ENCODE measurements at regions not wholly inside any gene's neighbourhood (a gene's known extent, or its start where the extent isn't known, plus 50 kb on each side); places are given as distances from the start of the nearest gene placed in this dataset.

DNA sequence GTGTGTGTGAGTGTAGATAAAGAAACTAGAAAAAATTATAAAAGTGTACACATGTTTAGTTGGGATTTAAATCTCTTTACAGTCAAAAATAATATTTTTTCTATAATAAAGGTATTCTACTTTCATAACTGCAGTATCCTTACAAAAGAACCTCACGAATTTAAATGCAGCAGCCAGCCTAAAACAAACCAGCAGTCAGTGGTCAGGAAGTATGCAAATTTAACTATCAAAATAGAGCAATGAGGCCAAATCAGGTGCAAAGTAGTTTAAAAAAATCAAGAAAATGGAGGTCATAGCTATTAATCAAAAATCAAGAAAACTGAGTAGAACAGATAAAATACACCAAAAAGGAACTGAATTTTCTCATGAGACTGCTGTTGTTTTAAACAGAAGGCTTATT lies 407.1 kb downstream of the CDH19 start:
- TF ChIP-seq EZH2 (IDR thresholded peaks at IDR 0.05) (no peak), POLR2AphosphoS5 (IDR thresholded peaks at IDR 0.05; ENCODE audit: borderline replicate concordance, low read depth, low read length) (no peak), FOXP2 (optimal IDR thresholded peaks at IDR 0.05; ENCODE audit: control extremely low read depth, extremely low read length, insufficient read depth) (no peak)
- H3K4me3 ChIP-seq: no peak overlapping the region
- H3K9me3 ChIP-seq (ENCODE audit: low read depth, low read length): no peaks in the 10 kb centered on the region
- DNase-seq (ENCODE audit: low read depth, low spot score): no peak
- no peak overlapping the region for H3K9ac ChIP-seq (ENCODE audit: insufficient read length)
- H3K36me3 ChIP-seq (ENCODE audit: insufficient read depth, low read length): no peaks in the 10 kb centered on the region
- no peak overlapping the region for H3K27ac ChIP-seq

DNA sequence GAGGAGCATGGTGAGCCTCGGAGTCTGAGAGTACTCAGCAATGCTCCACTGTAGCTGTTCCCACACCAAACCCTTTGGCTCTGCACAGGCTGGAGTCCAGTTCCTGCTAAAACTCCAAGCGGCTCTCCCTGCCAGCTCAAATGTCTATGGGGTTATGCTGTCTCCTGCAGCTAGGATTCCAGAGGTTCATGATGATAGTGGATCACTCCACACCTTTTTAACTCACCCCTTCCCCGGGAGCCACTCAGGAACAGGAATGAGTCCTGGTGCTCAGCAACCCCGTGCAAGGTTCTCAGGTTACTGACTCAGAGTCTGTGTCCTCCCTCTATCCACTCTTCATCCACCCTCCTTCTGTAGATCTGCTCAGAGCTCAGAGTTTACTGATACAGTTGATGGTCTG lies 410.0 kb downstream of the CDH19 start:
- no peaks in the 10 kb centered on the region for H3K9me3 ChIP-seq (ENCODE audit: low read depth, low read length)
- H3K27ac ChIP-seq: no peak overlapping the region
- TF ChIP-seq FOXP2 (optimal IDR thresholded peaks at IDR 0.05; ENCODE audit: control extremely low read depth, extremely low read length, insufficient read depth): no peak
- no peak for TF ChIP-seq POLR2AphosphoS5 (IDR thresholded peaks at IDR 0.05; ENCODE audit: borderline replicate concordance, low read depth, low read length)
- TF ChIP-seq EZH2 (IDR thresholded peaks at IDR 0.05): no peak
- no peak overlapping the region for H3K4me3 ChIP-seq
- no peak overlapping the region for H3K9ac ChIP-seq (ENCODE audit: insufficient read length)
- DNase-seq (ENCODE audit: low read depth, low spot score): no peak
- H3K36me3 ChIP-seq (ENCODE audit: insufficient read depth, low read length): no peaks in the 10 kb centered on the region

DNA sequence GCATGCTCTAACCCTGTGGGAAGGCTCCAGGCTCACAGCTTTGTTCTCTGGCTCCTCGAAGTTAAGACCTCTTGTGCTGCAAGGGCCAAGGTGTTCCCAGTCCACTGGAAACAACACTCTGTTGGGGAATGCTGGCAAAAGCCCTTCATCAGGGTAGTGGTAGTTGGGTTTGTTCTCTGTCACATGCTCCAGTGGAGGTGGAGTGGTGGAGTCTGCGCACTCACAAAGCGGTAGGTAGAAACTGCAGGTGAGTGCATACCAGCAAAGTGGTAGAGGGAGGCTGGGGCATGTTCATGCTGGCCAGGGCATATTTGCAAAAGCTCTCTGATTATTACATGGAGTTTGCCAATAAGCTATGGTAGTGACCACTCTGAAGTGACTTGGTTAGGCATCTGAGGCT lies 410.5 kb downstream of the CDH19 start:
- no peak for DNase-seq (ENCODE audit: low read depth, low spot score)
- H3K36me3 ChIP-seq (ENCODE audit: insufficient read depth, low read length): no peaks in the 10 kb centered on the region
- no peak overlapping the region for H3K4me3 ChIP-seq
- H3K27ac ChIP-seq: no peak overlapping the region
- TF ChIP-seq POLR2AphosphoS5 (IDR thresholded peaks at IDR 0.05; ENCODE audit: borderline replicate concordance, low read depth, low read length) (no peak), FOXP2 (optimal IDR thresholded peaks at IDR 0.05; ENCODE audit: control extremely low read depth, extremely low read length, insufficient read depth) (no peak), EZH2 (IDR thresholded peaks at IDR 0.05) (no peak)
- no peak overlapping the region for H3K9ac ChIP-seq (ENCODE audit: insufficient read length)
- no peaks in the 10 kb centered on the region for H3K9me3 ChIP-seq (ENCODE audit: low read depth, low read length)

DNA sequence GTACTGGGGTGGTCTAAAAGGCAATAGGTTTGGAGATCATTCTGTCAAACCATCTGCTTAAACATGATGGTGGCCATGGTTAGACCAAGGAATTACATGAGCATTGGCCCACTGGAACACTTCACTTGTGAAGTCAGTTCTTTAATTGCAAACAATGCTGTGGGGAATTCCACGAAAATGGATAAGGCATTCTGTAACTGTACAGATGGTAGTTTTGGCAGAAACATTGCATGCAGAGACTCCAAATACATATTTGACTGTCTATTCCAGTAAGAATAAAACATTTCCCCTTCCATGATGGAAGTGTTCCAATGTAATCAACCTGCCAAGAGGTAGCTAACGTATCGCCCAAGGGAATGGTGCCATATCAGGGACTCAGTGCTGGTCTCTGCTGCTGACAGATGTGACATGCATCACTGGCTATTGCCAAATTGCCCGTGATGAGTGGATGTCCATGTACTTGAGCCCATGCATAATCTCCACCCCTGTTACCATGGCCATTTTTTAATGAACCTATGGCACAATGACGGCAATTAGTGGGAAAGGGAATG lies 417.9 kb downstream of the CDH7 start:
- no peaks in the 10 kb centered on the region for H3K9me3 ChIP-seq (ENCODE audit: low read depth, low read length)
- H3K9ac ChIP-seq (ENCODE audit: insufficient read length): no peak overlapping the region
- TF ChIP-seq EZH2 (IDR thresholded peaks at IDR 0.05) (no peak), POLR2AphosphoS5 (IDR thresholded peaks at IDR 0.05; ENCODE audit: borderline replicate concordance, low read depth, low read length) (no peak), FOXP2 (optimal IDR thresholded peaks at IDR 0.05; ENCODE audit: control extremely low read depth, extremely low read length, insufficient read depth) (no peak)
- no peak for DNase-seq (ENCODE audit: low read depth, low spot score)
- no peak overlapping the region for H3K27ac ChIP-seq
- H3K36me3 ChIP-seq (ENCODE audit: insufficient read depth, low read length): no peaks in the 10 kb centered on the region
- H3K4me3 ChIP-seq: no peak overlapping the region

DNA sequence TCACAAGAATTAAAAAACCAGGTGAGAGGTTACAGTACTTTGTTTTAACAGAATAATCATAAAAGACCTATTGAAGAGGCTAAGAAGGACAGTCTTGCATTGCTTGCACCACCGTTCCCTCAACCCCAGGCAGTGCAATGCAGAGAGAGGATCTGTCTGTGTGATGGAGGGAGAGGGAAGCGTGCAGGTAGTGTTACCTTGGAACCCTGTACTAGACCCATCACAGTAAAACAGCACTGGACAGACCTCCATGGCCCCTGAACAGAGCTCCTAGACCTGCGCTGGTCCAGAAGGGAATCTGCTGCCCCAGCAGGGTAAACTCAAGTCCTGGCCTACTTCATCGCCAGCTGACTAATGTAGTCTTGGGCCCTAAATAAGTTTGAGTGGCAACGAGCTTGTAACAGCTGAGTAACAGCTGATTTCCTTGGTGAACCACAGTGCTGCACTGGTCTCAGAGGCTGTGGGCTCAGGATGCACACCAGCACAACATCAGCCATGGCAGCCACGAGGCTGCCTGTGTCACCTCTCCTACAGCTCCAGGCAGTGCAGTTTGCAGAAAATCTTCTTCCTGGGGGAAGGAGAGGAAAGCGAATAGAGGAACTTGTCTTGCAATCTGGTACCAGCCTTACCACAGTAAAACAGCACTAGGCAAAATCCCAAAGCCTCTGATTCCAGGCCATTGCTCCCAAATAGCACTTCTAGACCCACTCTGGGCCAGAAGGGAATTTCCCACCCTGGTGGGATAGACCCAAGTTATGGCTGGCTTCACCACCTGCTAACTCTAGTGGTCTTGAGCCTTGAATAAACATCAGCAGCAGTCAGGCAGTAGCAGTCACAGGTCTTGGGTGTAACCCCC lies 417.2 kb downstream of the CDH7 start:
- Histone ChIP-seq H3K9me3 (ENCODE audit: low read depth, low read length) (no peaks in the 10 kb centered on the region), H3K36me3 (ENCODE audit: insufficient read depth, low read length) (no peaks in the 10 kb centered on the region), H3K27ac (no peak overlapping the region), H3K4me3 (no peak overlapping the region), H3K9ac (ENCODE audit: insufficient read length) (no peak overlapping the region)
- no peak for TF ChIP-seq POLR2AphosphoS5 (IDR thresholded peaks at IDR 0.05; ENCODE audit: borderline replicate concordance, low read depth, low read length)
- TF ChIP-seq FOXP2 (optimal IDR thresholded peaks at IDR 0.05; ENCODE audit: control extremely low read depth, extremely low read length, insufficient read depth): no peak
- TF ChIP-seq EZH2 (IDR thresholded peaks at IDR 0.05): no peak
- DNase-seq (ENCODE audit: low read depth, low spot score): no peak

DNA sequence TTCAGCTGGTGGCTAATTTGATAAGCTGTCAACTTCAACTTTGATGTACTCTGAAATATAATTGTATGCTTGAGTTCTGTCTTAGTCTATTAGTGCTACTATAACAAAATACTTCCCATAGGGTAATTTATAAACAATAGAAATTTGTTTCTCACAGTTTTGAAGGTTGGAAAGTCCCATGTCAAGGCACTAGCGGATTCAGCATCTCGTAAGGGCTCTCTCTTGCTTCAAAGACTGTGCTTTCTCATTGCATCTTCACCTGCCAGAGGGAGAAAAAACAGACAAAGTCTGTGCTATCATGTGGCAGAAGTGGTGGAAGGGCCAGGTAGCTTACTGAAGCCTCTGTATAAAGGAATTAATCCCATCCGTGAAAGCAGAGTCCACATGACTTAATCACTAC lies 409.2 kb downstream of the CDH7 start:
- H3K9me3 ChIP-seq (ENCODE audit: low read depth, low read length): no peaks in the 10 kb centered on the region
- no peak overlapping the region for H3K27ac ChIP-seq
- no peak for TF ChIP-seq EZH2 (IDR thresholded peaks at IDR 0.05)
- no peak overlapping the region for H3K4me3 ChIP-seq
- H3K9ac ChIP-seq (ENCODE audit: insufficient read length): no peak overlapping the region
- no peak for DNase-seq (ENCODE audit: low read depth, low spot score)
- H3K36me3 ChIP-seq (ENCODE audit: insufficient read depth, low read length): no peaks in the 10 kb centered on the region

DNA sequence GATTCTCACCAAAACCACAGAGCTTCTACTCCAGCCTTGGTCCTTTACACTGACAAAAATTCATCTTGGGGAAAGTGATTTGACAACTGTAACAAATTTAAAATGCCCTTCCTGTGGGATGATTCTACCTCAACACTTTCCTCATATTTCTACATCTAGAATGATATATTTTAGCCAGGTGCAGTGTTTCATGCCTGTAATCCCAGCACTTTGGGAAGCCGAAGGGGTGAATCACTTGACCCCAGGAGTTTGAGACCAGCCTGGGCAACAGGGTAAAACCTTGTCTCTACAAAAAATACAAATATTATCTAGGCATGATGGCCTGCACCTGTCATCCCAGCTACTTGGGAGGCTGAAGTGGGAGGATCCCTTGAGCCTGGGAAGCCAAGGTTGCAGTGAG lies 408.6 kb downstream of the CDH7 start:
- DNase-seq (ENCODE audit: low read depth, low spot score): no peak
- Histone ChIP-seq H3K27ac (no peak overlapping the region), H3K4me3 (no peak overlapping the region), H3K36me3 (ENCODE audit: insufficient read depth, low read length) (no peaks in the 10 kb centered on the region), H3K9me3 (ENCODE audit: low read depth, low read length) (no peaks in the 10 kb centered on the region), H3K9ac (ENCODE audit: insufficient read length) (no peak overlapping the region)
- TF ChIP-seq POLR2AphosphoS5 (IDR thresholded peaks at IDR 0.05; ENCODE audit: borderline replicate concordance, low read depth, low read length): no peak
- TF ChIP-seq EZH2 (IDR thresholded peaks at IDR 0.05): no peak
- TF ChIP-seq FOXP2 (optimal IDR thresholded peaks at IDR 0.05; ENCODE audit: control extremely low read depth, extremely low read length, insufficient read depth): no peak

DNA sequence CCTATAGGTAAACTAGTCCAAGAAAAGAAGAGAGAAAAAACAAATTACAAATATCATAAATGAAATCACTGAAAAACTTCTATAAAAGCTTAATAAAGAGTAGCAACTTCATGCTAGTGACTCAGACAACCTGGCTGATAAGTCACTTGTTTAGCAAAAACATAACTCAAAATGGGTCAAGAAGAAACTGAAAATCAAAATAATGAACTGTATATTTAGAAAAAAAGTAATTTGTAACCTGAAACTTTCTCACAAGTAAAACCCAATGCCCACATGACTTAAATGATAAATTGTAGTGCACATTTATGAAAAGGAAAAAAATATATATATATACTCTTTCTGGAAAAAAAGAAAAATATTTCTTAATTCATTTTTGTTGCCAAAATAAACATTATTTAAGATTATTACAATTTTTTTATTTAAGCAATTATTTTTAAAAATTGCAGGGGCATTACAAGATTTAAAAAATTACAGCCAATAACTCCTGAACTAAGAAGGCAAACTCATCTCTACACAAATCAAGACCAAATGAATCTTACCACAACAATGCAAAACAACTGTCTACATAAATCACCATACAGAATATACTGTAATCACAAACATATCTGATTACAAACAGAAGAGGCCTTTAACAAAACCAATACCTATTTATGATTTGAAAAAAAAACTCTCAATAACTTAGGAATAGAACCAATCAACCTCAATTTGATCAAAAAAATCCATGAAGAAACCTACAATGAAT lies 406.3 kb downstream of the CDH7 start:
- Histone ChIP-seq H3K9ac (ENCODE audit: insufficient read length) (no peak overlapping the region), H3K36me3 (ENCODE audit: insufficient read depth, low read length) (no peaks in the 10 kb centered on the region), H3K4me3 (no peak overlapping the region), H3K9me3 (ENCODE audit: low read depth, low read length) (no peaks in the 10 kb centered on the region), H3K27ac (no peak overlapping the region)
- TF ChIP-seq FOXP2 (optimal IDR thresholded peaks at IDR 0.05; ENCODE audit: control extremely low read depth, extremely low read length, insufficient read depth) (no peak), EZH2 (IDR thresholded peaks at IDR 0.05) (no peak), POLR2AphosphoS5 (IDR thresholded peaks at IDR 0.05; ENCODE audit: borderline replicate concordance, low read depth, low read length) (no peak)
- no peak for DNase-seq (ENCODE audit: low read depth, low spot score)
